Neuronal stem cell (in vitro differentiated cells): ENCODE measurements at regions not wholly inside any gene's neighbourhood (a gene's known extent, or its start where the extent isn't known, plus 50 kb on each side); places are given as distances from the start of the nearest gene placed in this dataset.

Experiments
- DNase-seq: peaks from one replicate; pipeline ENCODE4 v3.0.0-alpha.2; 2013; ENCODE audit warnings: low spot score
- H2AFZ ChIP-seq: one replicate; pipeline ENCODE4 v1.6.1; 2013; ENCODE audit warnings: mild to moderate bottlenecking, low read length, inconsistent platforms
- H2AK5ac ChIP-seq: 2 replicates; pipeline ENCODE4 v1.6.1; 2013; ENCODE audit warnings: low read depth, mild to moderate bottlenecking, inconsistent platforms, low read length, moderate library complexity, mixed read lengths
- H2BK120ac ChIP-seq: 2 replicates; pipeline ENCODE4 v1.6.1; 2013; ENCODE audit warnings: low read depth, mild to moderate bottlenecking, inconsistent platforms, low read length, moderate library complexity, mixed read lengths
- H2BK12ac ChIP-seq: one replicate; pipeline ENCODE4 v1.6.1; 2013; ENCODE audit warnings: low read length, inconsistent platforms
- H2BK15ac ChIP-seq: 2 replicates; pipeline ENCODE4 v1.6.1; 2013; ENCODE audit warnings: mild to moderate bottlenecking, low read length, inconsistent platforms, mixed read lengths
- H2BK5ac ChIP-seq: one replicate; pipeline ENCODE4 v1.6.1; 2013; ENCODE audit warnings: inconsistent platforms, mild to moderate bottlenecking, low read length, moderate library complexity
- H3K14ac ChIP-seq: one replicate; pipeline ENCODE4 v1.6.1; 2013; ENCODE audit warnings: low read length, inconsistent platforms
- H3K18ac ChIP-seq: 2 replicates; pipeline ENCODE4 v1.6.1; 2013; ENCODE audit warnings: low read length, inconsistent platforms
- H3K23ac ChIP-seq: 2 replicates; pipeline ENCODE4 v1.6.1; 2013; ENCODE audit warnings: low read depth, mild to moderate bottlenecking, mixed read lengths, low read length, inconsistent platforms; ENCODE audit not compliant: poor library complexity
- H3K27ac ChIP-seq: replicated peaks from 3 replicates; pipeline ENCODE4 v1.5.1; 2013; ENCODE audit warnings: low read length, inconsistent platforms
- H3K27me3 ChIP-seq, 3 experiments: 2 replicates each; pipeline ENCODE4 v1.6.1; 2013; ENCODE audit warnings: low read length in 3 of 3, mild to moderate bottlenecking in 2 of 3, inconsistent platforms in 1 of 3, low read depth in 1 of 3, mixed read lengths in 1 of 3, moderate library complexity in 1 of 3; ENCODE audit not compliant: control insufficient read depth in 3 of 3, insufficient read depth in 3 of 3
- H3K36me3 ChIP-seq, 2 donors: replicated peaks in 1 of 2; 2 replicates each; pipeline ENCODE4 v1.6.1; 2013; ENCODE audit warnings: low read length in 2 of 2; ENCODE audit not compliant: control insufficient read depth in 2 of 2, insufficient read depth in 2 of 2
- H3K4ac ChIP-seq: 2 replicates; pipeline ENCODE4 v1.6.1; 2013; ENCODE audit warnings: inconsistent platforms, mild to moderate bottlenecking, low read length, moderate library complexity
- H3K4me1 ChIP-seq, 2 donors: 1 replicate in 1 of 2; 2 replicates in 1 of 2; pipeline ENCODE4 v1.6.1; 2013; ENCODE audit warnings: low read length in 2 of 2, low read depth in 1 of 2; ENCODE audit not compliant: control insufficient read depth in 2 of 2, insufficient read depth in 1 of 2
- H3K4me2 ChIP-seq: one replicate; pipeline ENCODE4 v1.6.1; 2013; ENCODE audit warnings: mild to moderate bottlenecking, low read length, inconsistent platforms; ENCODE audit not compliant: insufficient read depth, poor library complexity, severe bottlenecking
- H3K4me3 ChIP-seq, 2 donors: 2 replicates each; pipeline ENCODE4 v1.5.1; 2013; ENCODE audit warnings: low read length in 2 of 2, mild to moderate bottlenecking in 2 of 2, inconsistent platforms in 1 of 2, moderate library complexity in 1 of 2
- H3K79me1 ChIP-seq: one replicate; pipeline ENCODE4 v1.6.1; 2013; ENCODE audit warnings: low read depth, mild to moderate bottlenecking, inconsistent platforms, low read length, moderate library complexity
- H3K9ac ChIP-seq: one replicate; pipeline ENCODE4 v1.6.1; 2013; ENCODE audit warnings: mild to moderate bottlenecking, low read depth, low read length, inconsistent platforms; ENCODE audit not compliant: poor library complexity
- H3K9me3 ChIP-seq, 2 donors: replicated peaks in 1 of 2; 2 replicates each; pipeline versions ENCODE3 to v1.6.1; 2013; ENCODE audit warnings: low read length in 2 of 2, mild to moderate bottlenecking in 2 of 2, inconsistent platforms in 1 of 2, low read depth in 1 of 2, mixed read lengths in 1 of 2, moderate library complexity in 1 of 2; ENCODE audit not compliant: control insufficient read depth in 2 of 2, insufficient read depth in 1 of 2
- H4K8ac ChIP-seq: one replicate; pipeline ENCODE4 v1.6.1; 2013; ENCODE audit warnings: low read depth, mild to moderate bottlenecking, inconsistent platforms, low read length, moderate library complexity
- H4K91ac ChIP-seq: one replicate; pipeline ENCODE4 v1.6.1; 2013; ENCODE audit warnings: low read length, low read depth, mild to moderate bottlenecking, inconsistent platforms; ENCODE audit not compliant: poor library complexity
- WGBS, 2 donors: extraction: QIAGEN DNeasy Blood & Tissue Kit; methylation state at CpG; one replicate each; pipeline ENCODE4 v1.1.7; 2013; ENCODE audit warnings: missing lambda C conversion rate in 2 of 2, mixed read lengths in 1 of 2; ENCODE audit not compliant: insufficient read length in 2 of 2, insufficient replicate concordance in 1 of 2; ENCODE audit errors: extremely low coverage in 2 of 2; 5-methylcytosine and 5-hydroxymethylcytosine counted together

GRCh38 chr1:168871531-168871930 lies 142.5 kb upstream of the DPT start:
- Histone ChIP-seq H3K4me1 (no peaks in the 10 kb centered on the region), H2AFZ (no peak overlapping the region), H2BK15ac (no peak overlapping the region), H3K9me3 (peaks cover 0 to 2% of the 10 kb centered on the region in 2 donors), H2BK12ac (no peak overlapping the region), H3K4me2 (no peak overlapping the region), H2AK5ac (no peak overlapping the region), H3K36me3 (no peaks in the 10 kb centered on the region), H3K9ac (no peak overlapping the region), H3K79me1 (no peaks in the 10 kb centered on the region), H4K91ac (no peak overlapping the region), H4K8ac (no peak overlapping the region), H3K23ac (no peak overlapping the region), H2BK5ac (no peak overlapping the region), H2BK120ac (no peak overlapping the region), H3K4me3 (no peak overlapping the region), H3K14ac (no peak overlapping the region), H3K18ac (no peak overlapping the region), H3K27ac (no peak overlapping the region), H3K4ac (no peak overlapping the region), H3K27me3 (no peaks in the 10 kb centered on the region)
- DNase-seq, result no peak
- WGBS, 2 donors, result no CpG with 5 or more reads among the region's 1 CpG

- no peak overlapping the region for H2BK120ac ChIP-seq
- no peak overlapping the region for H3K4me2 ChIP-seq
- H3K4me1 ChIP-seq, result peaks cover 0 to 2% of the 10 kb centered on the region in 2 donors
- no peak overlapping the region for H3K4me3 ChIP-seq
- no peak overlapping the region for H3K18ac ChIP-seq
- H2BK15ac ChIP-seq, result no peak overlapping the region
- H3K27ac ChIP-seq, result no peak overlapping the region
- no peaks in the 10 kb centered on the region for H3K36me3 ChIP-seq
- H4K91ac ChIP-seq, result no peak overlapping the region
- no peak overlapping the region for H2AK5ac ChIP-seq
- H3K9ac ChIP-seq, result no peak overlapping the region
- no peak overlapping the region for H2AFZ ChIP-seq
- DNase-seq, result no peak
- H2BK5ac ChIP-seq, result no peak overlapping the region
- no peaks in the 10 kb centered on the region for H3K9me3 ChIP-seq
- no peak overlapping the region for H4K8ac ChIP-seq
- H2BK12ac ChIP-seq, result no peak overlapping the region
- H3K4ac ChIP-seq, result no peak overlapping the region
- no CpG with 5 or more reads among the region's 1 CpG for WGBS, 2 donors
- no peaks in the 10 kb centered on the region for H3K27me3 ChIP-seq
- no peaks in the 10 kb centered on the region for H3K79me1 ChIP-seq
- H3K23ac ChIP-seq, result no peak overlapping the region
- H3K14ac ChIP-seq, result no peak overlapping the region
Measured at GRCh38 chr1:168875831-168876230, 146.8 kb upstream of the DPT start.

DNA sequence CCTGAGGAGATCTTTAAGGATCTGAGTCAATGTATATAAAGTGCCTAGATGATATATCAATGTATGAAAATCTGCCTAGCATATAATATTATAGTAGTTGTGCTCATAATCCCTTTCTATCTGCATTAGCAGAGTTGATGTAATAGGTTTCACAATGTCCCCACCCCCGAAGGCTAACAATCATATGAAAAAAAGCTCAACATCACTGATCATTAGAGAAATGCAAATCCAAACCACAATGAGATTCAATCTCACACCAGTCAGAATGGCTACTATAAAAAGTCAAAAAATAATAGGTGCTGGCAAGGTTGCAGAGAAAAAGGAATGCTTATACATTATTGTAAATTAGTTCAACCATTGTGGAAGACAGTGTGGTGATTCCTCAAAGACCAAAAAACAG lies 147.8 kb upstream of the DPT start:
- Histone ChIP-seq H3K4me3 (no peak overlapping the region), H4K91ac (no peak overlapping the region), H3K9ac (no peak overlapping the region), H3K36me3 (no peaks in the 10 kb centered on the region), H2AK5ac (no peak overlapping the region), H2BK12ac (no peak overlapping the region), H2BK15ac (no peak overlapping the region), H3K14ac (no peak overlapping the region), H2BK5ac (no peak overlapping the region), H3K4ac (no peak overlapping the region), H2AFZ (no peak overlapping the region), H3K27me3 (no peaks in the 10 kb centered on the region), H3K18ac (no peak overlapping the region), H2BK120ac (no peak overlapping the region), H3K9me3 (no peaks in the 10 kb centered on the region), H3K4me2 (no peak overlapping the region), H3K79me1 (no peaks in the 10 kb centered on the region), H4K8ac (no peak overlapping the region), H3K23ac (no peak overlapping the region), H3K27ac (no peak overlapping the region), H3K4me1 (peaks cover 0 to 2% of the 10 kb centered on the region in 2 donors)
- no peak for DNase-seq
- no CpG with 5 or more reads among the region's 1 CpG for WGBS, 2 donors

DNA sequence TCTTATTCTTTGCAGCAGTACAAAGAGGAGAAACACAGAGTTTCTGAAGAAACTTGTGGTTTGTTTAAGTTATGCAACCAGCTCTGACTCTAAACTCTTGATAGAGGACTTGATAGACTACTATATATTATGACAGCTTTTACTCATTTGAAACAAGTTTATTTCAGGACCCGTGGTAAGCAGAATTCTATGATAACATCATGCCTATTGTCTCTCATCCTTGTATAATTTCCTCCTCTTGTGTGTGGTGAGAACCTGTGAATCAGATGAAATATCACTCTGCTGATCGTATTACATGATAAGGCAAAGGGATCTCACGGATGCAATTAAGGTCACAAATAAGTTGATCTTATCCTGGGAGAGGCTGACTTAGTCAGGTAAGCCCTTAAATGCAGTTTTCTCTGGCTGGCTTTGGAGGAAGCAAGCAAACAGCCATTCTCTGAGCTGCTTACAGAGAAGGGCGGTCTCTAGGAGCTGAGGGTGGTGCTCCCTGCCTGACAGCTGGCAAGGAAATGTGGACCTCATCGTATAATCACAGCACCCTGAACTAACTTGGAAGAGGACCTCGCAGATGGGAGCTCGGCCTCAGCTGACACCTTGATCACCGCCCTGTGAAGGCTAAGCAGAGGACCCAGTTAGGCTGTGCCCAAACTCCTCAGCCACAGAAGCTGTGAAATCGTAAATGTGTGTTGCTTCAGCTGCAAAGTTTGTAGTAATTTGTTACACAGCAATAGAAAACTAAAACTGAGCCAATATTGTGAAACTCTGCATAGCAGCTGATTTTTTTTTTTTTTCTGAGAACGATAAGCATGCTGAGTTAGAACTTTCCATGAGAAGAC lies 151.1 kb upstream of the DPT start:
- H3K18ac ChIP-seq, result no peak overlapping the region
- H2BK120ac ChIP-seq, result no peak overlapping the region
- no peak overlapping the region for H2BK12ac ChIP-seq
- H3K23ac ChIP-seq, result no peak overlapping the region
- no CpG with 5 or more reads among the region's 10 CpGs for WGBS, 2 donors
- no peak overlapping the region for H3K4ac ChIP-seq
- DNase-seq, result no peak
- peak overlapping the region; percentile 28 for H2AFZ ChIP-seq
- H3K4me3 ChIP-seq, result peak overlapping the region in 1 of 2 donors; percentile 38
- no peak overlapping the region for H3K14ac ChIP-seq
- H3K36me3 ChIP-seq, result no peaks in the 10 kb centered on the region
- no peak overlapping the region for H3K4me2 ChIP-seq
- no peak overlapping the region for H4K91ac ChIP-seq
- no peaks in the 10 kb centered on the region for H3K27me3 ChIP-seq
- H3K79me1 ChIP-seq, result no peaks in the 10 kb centered on the region
- peaks cover 0 to 2% of the 10 kb centered on the region in 2 donors for H3K4me1 ChIP-seq
- no peaks in the 10 kb centered on the region for H3K9me3 ChIP-seq
- H3K9ac ChIP-seq, result no peak overlapping the region
- no peak overlapping the region for H2AK5ac ChIP-seq
- H3K27ac ChIP-seq, result no peak overlapping the region
- H2BK5ac ChIP-seq, result no peak overlapping the region
- H4K8ac ChIP-seq, result no peak overlapping the region
- H2BK15ac ChIP-seq, result no peak overlapping the region
